ENCODE measurements at regions not wholly inside any gene's neighbourhood (a gene's known extent, or its start where the extent isn't known, plus 50 kb on each side); places are given as distances from the start of the nearest gene placed in this dataset.

DNA sequence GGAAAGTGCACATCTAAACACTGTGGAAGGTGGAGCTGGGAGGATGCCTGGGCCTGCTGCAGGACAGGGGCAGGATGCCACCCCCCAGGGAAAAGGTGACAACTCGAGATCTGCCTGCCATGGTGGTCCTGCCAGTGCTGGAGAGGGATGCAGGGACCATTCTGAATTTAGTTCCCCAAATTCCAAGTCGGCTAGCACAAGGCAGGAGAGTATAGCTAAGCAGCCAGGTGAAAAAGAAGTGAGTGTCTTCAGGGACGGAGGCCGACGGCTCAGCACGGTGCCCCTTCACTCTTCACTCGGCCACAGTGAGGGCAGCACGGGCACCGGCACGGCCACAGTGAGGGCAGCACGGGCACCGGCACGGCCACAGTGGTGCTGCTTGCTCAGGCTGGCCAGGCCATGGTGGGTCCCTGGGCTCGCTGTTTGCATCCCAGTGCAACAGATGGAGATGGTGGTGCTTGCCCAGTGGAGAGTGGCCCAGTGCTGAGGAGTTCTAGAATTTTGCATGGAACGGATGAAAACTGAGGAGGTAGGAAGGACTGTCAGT is 161.3 kb upstream of the SHH start:
- Histone ChIP-seq H3K36me3 (ENCODE audit: insufficient read depth, insufficient read length, low read length) (no peaks in the 10 kb centered on the region), H3K4me3 (ENCODE audit: insufficient read length, low read depth) (no peak overlapping the region), H3K27me3 (ENCODE audit: insufficient read depth, insufficient read length) (no peaks in the 10 kb centered on the region), H3K4me1 (ENCODE audit: insufficient read depth, insufficient read length) (peaks cover 3% of the 10 kb centered on the region), H3K9ac (ENCODE audit: insufficient read length, low read depth) (no peak overlapping the region), H3K9me3 (ENCODE audit: insufficient read depth, low read length) (no peaks in the 10 kb centered on the region)
- TF ChIP-seq ZNF274 (IDR thresholded peaks at IDR 0.05; ENCODE audit: low read depth, low read length) (no peak), YY1 (IDR thresholded peaks at IDR 0.05; ENCODE audit: insufficient read depth, insufficient read length) (no peak), SUZ12 (IDR thresholded peaks at IDR 0.05; ENCODE audit: extremely low read depth, insufficient read depth, insufficient read length) (no peak)
- DNase-seq (ENCODE audit: low read depth, low spot score), result no peak

- Histone ChIP-seq H3K9me3 (ENCODE audit: insufficient read depth, low read length) (no peaks in the 10 kb centered on the region), H3K4me1 (ENCODE audit: insufficient read depth, insufficient read length) (peaks cover 3% of the 10 kb centered on the region), H3K4me3 (ENCODE audit: insufficient read length, low read depth) (no peak overlapping the region), H3K36me3 (ENCODE audit: insufficient read depth, insufficient read length, low read length) (no peaks in the 10 kb centered on the region), H3K9ac (ENCODE audit: insufficient read length, low read depth) (no peak overlapping the region), H3K27me3 (ENCODE audit: insufficient read depth, insufficient read length) (no peaks in the 10 kb centered on the region)
- TF ChIP-seq SUZ12 (IDR thresholded peaks at IDR 0.05; ENCODE audit: extremely low read depth, insufficient read depth, insufficient read length) (no peak), YY1 (IDR thresholded peaks at IDR 0.05; ENCODE audit: insufficient read depth, insufficient read length) (no peak), ZNF274 (IDR thresholded peaks at IDR 0.05; ENCODE audit: low read depth, low read length) (no peak)
- no peak for DNase-seq (ENCODE audit: low read depth, low spot score)
Measured at GRCh38 chr7:155972651-155973390, 160.6 kb upstream of the SHH start.

DNA sequence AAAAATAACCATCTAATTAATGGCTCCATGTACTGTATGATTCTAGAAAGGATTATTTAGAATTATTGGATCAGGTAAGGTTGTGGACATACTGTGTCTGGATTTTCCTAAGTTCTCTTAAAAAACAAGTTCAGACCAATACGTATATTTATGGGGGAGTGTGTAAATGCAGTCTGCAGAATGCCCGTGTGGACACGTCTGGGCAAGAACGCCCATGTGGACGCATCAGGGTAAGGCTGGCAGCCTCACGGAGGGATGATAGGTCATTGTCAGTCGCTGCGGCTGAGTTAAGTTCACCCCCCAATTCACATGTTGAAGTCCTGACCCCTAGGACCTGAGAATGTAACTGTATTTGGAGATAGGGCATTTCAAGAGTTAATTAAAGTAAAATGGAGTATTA is 160.0 kb upstream of the SHH start:
- peaks cover 3% of the 10 kb centered on the region for H3K4me1 ChIP-seq (ENCODE audit: insufficient read depth, insufficient read length)
- no peak overlapping the region for H3K9ac ChIP-seq (ENCODE audit: insufficient read length, low read depth)
- DNase-seq (ENCODE audit: low read depth, low spot score), result no peak
- no peaks in the 10 kb centered on the region for H3K36me3 ChIP-seq (ENCODE audit: insufficient read depth, insufficient read length, low read length)
- no peaks in the 10 kb centered on the region for H3K27me3 ChIP-seq (ENCODE audit: insufficient read depth, insufficient read length)
- no peak for TF ChIP-seq YY1 (IDR thresholded peaks at IDR 0.05; ENCODE audit: insufficient read depth, insufficient read length)
- TF ChIP-seq SUZ12 (IDR thresholded peaks at IDR 0.05; ENCODE audit: extremely low read depth, insufficient read depth, insufficient read length), result no peak
- no peak for TF ChIP-seq ZNF274 (IDR thresholded peaks at IDR 0.05; ENCODE audit: low read depth, low read length)
- H3K9me3 ChIP-seq (ENCODE audit: insufficient read depth, low read length), result no peaks in the 10 kb centered on the region
- H3K4me3 ChIP-seq (ENCODE audit: insufficient read length, low read depth), result no peak overlapping the region

DNA sequence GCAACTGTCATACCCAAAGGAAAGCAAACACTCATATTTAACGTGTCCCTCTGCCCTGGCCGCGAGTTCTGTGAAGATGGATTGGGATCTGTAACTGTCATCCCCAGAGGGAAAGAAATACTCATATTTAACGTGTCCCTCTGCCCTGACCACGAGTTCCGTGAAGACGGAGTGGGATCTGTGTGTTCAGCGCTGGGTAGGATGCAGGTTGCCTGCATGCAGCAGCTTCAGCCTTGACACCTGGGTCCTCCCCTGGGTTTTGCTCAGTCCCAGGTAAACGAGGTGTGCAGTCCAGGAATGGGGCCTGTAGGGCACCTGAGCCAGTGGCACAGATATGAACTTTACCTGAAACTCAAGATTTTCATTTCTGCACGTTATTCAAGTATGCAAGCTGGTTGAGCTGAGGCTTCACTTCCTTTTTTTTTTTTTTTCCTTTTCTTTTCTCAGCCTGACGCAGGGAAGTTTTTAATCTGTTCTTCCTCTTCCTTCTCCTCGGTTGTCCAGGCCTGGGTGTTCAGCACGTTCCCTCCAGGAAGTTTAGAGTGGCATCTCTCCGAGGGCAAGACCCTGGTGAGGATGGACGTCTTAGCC is 159.0 kb upstream of the SHH start:
- Histone ChIP-seq H3K36me3 (ENCODE audit: insufficient read depth, insufficient read length, low read length) (no peaks in the 10 kb centered on the region), H3K4me3 (ENCODE audit: insufficient read length, low read depth) (no peak overlapping the region), H3K27me3 (ENCODE audit: insufficient read depth, insufficient read length) (no peaks in the 10 kb centered on the region), H3K4me1 (ENCODE audit: insufficient read depth, insufficient read length) (peaks cover 3% of the 10 kb centered on the region), H3K9ac (ENCODE audit: insufficient read length, low read depth) (no peak overlapping the region), H3K9me3 (ENCODE audit: insufficient read depth, low read length) (no peaks in the 10 kb centered on the region)
- no peak for TF ChIP-seq ZNF274 (IDR thresholded peaks at IDR 0.05; ENCODE audit: low read depth, low read length)
- TF ChIP-seq SUZ12 (IDR thresholded peaks at IDR 0.05; ENCODE audit: extremely low read depth, insufficient read depth, insufficient read length), result no peak
- TF ChIP-seq YY1 (IDR thresholded peaks at IDR 0.05; ENCODE audit: insufficient read depth, insufficient read length), result no peak
- DNase-seq (ENCODE audit: low read depth, low spot score), result no peak

GRCh38 chr7:155969192-155969929 is 157.1 kb upstream of the SHH start:
- Histone ChIP-seq H3K36me3 (ENCODE audit: insufficient read depth, insufficient read length, low read length) (no peaks in the 10 kb centered on the region), H3K27me3 (ENCODE audit: insufficient read depth, insufficient read length) (no peaks in the 10 kb centered on the region), H3K9ac (ENCODE audit: insufficient read length, low read depth) (no peak overlapping the region), H3K9me3 (ENCODE audit: insufficient read depth, low read length) (no peaks in the 10 kb centered on the region), H3K4me1 (ENCODE audit: insufficient read depth, insufficient read length) (peaks cover 2% of the 10 kb centered on the region), H3K4me3 (ENCODE audit: insufficient read length, low read depth) (no peak overlapping the region)
- DNase-seq (ENCODE audit: low read depth, low spot score), result no peak
- TF ChIP-seq YY1 (IDR thresholded peaks at IDR 0.05; ENCODE audit: insufficient read depth, insufficient read length), result no peak
- TF ChIP-seq SUZ12 (IDR thresholded peaks at IDR 0.05; ENCODE audit: extremely low read depth, insufficient read depth, insufficient read length), result no peak
- no peak for TF ChIP-seq ZNF274 (IDR thresholded peaks at IDR 0.05; ENCODE audit: low read depth, low read length)

GRCh38 chr7:155965010-155965409 is 152.7 kb upstream of the SHH start:
- Histone ChIP-seq H3K4me1 (ENCODE audit: insufficient read depth, insufficient read length) (peaks cover 2% of the 10 kb centered on the region), H3K9me3 (ENCODE audit: insufficient read depth, low read length) (no peaks in the 10 kb centered on the region), H3K4me3 (ENCODE audit: insufficient read length, low read depth) (no peak overlapping the region), H3K9ac (ENCODE audit: insufficient read length, low read depth) (no peak overlapping the region), H3K27me3 (ENCODE audit: insufficient read depth, insufficient read length) (no peaks in the 10 kb centered on the region), H3K36me3 (ENCODE audit: insufficient read depth, insufficient read length, low read length) (no peaks in the 10 kb centered on the region)
- TF ChIP-seq ZNF274 (IDR thresholded peaks at IDR 0.05; ENCODE audit: low read depth, low read length) (no peak), YY1 (IDR thresholded peaks at IDR 0.05; ENCODE audit: insufficient read depth, insufficient read length) (no peak), SUZ12 (IDR thresholded peaks at IDR 0.05; ENCODE audit: extremely low read depth, insufficient read depth, insufficient read length) (no peak)
- DNase-seq (ENCODE audit: low read depth, low spot score), result no peak

DNA sequence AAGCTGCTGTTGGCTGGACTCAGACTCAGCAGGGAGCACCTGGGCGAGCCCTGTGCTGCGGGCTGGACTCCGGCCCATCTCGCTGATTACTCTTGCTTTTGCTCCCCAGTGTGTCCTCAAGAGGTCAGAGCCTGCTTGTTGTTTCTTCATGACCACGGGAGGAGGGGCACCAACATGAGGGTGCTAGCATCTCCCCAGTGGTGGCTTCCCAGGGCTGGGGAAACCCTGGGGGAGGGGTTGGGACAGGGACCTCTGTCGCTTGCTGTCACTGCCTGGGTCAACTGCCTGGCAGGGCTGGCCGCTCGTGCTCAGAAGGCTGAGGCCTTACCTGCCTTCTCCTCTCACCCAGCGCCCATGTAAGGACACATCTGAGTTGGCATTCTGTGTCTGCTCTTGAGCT is 152.3 kb upstream of the SHH start:
- H3K27me3 ChIP-seq (ENCODE audit: insufficient read depth, insufficient read length), result no peaks in the 10 kb centered on the region
- no peaks in the 10 kb centered on the region for H3K36me3 ChIP-seq (ENCODE audit: insufficient read depth, insufficient read length, low read length)
- H3K9ac ChIP-seq (ENCODE audit: insufficient read length, low read depth), result no peak overlapping the region
- no peak for TF ChIP-seq ZNF274 (IDR thresholded peaks at IDR 0.05; ENCODE audit: low read depth, low read length)
- no peak for TF ChIP-seq YY1 (IDR thresholded peaks at IDR 0.05; ENCODE audit: insufficient read depth, insufficient read length)
- TF ChIP-seq SUZ12 (IDR thresholded peaks at IDR 0.05; ENCODE audit: extremely low read depth, insufficient read depth, insufficient read length), result no peak
- no peak overlapping the region for H3K4me3 ChIP-seq (ENCODE audit: insufficient read length, low read depth)
- H3K4me1 ChIP-seq (ENCODE audit: insufficient read depth, insufficient read length), result peaks cover 2% of the 10 kb centered on the region
- DNase-seq (ENCODE audit: low read depth, low spot score), result no peak
- no peaks in the 10 kb centered on the region for H3K9me3 ChIP-seq (ENCODE audit: insufficient read depth, low read length)
